ENCODE measurements at regions not wholly inside any gene's neighbourhood (a gene's known extent, or its start where the extent isn't known, plus 50 kb on each side); places are given as distances from the start of the nearest gene placed in this dataset.

- TF ChIP-seq, protein P1, sequence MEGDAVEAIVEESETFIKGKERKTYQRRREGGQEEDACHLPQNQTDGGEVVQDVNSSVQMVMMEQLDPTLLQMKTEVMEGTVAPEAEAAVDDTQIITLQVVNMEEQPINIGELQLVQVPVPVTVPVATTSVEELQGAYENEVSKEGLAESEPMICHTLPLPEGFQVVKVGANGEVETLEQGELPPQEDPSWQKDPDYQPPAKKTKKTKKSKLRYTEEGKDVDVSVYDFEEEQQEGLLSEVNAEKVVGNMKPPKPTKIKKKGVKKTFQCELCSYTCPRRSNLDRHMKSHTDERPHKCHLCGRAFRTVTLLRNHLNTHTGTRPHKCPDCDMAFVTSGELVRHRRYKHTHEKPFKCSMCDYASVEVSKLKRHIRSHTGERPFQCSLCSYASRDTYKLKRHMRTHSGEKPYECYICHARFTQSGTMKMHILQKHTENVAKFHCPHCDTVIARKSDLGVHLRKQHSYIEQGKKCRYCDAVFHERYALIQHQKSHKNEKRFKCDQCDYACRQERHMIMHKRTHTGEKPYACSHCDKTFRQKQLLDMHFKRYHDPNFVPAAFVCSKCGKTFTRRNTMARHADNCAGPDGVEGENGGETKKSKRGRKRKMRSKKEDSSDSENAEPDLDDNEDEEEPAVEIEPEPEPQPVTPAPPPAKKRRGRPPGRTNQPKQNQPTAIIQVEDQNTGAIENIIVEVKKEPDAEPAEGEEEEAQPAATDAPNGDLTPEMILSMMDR (IDR thresholded peaks at IDR 0.05) = no peak
- TF ChIP-seq POLR2A (IDR thresholded peaks at IDR 0.05) = no peak
Measured at GRCh38 chr9:110136802-110137201, 71.2 kb downstream of the C9orf152 start.

All from testis (tissue), 2 donors.